GM21619 (cell line): ENCODE measurements at regions not wholly inside any gene's neighbourhood (a gene's known extent, or its start where the extent isn't known, plus 50 kb on each side); places are given as distances from the start of the nearest gene placed in this dataset.
"Not testable (repeated sequence)": the region's sequence is repeated elsewhere in the genome, so short reads cannot be mapped to it uniquely, and the experiment has no call there.

Experiments
- ATAC-seq: cut with Tn5 transposase; IDR thresholded peaks from one replicate; pipeline ENCODE4 v1.9.1; 2021; ENCODE audit not compliant: unreplicated experiment

- no peak for ATAC-seq
Measured at GRCh38 chr5:174807471-174807870, 83.1 kb downstream of the MSX2 start.

- no peak for ATAC-seq
Measured at GRCh38 chr5:174806729-174807128, 82.3 kb downstream of the MSX2 start.

GRCh38 chr5:174801798-174802197, 77.4 kb downstream of the MSX2 start:
- no peak for ATAC-seq

- no peak for ATAC-seq
Measured at GRCh38 chr5:174800435-174800834, 76.1 kb downstream of the MSX2 start.

- no peak for ATAC-seq
Measured at GRCh38 chr5:174799121-174799520, 74.7 kb downstream of the MSX2 start.

- ATAC-seq = no peak
Measured at GRCh38 chr5:174798551-174798951, 74.2 kb downstream of the MSX2 start.

- ATAC-seq = no peak
Measured at GRCh38 chr5:174796711-174797192, 72.4 kb downstream of the MSX2 start.

- ATAC-seq = no peak
Measured at GRCh38 chr5:174794931-174795672, 70.7 kb downstream of the MSX2 start.

- ATAC-seq = peak; percentile 79
Measured at GRCh38 chr5:174793684-174794328, 69.4 kb downstream of the MSX2 start.

GRCh38 chr5:174793076-174793475, 68.7 kb downstream of the MSX2 start:
- ATAC-seq = no peak

- ATAC-seq = not testable (repeated sequence)
Measured at GRCh38 chr5:174792265-174792664, 67.9 kb downstream of the MSX2 start.

GRCh38 chr5:174790906-174791305, 66.5 kb downstream of the MSX2 start:
- ATAC-seq = no peak

- ATAC-seq = no peak
Measured at GRCh38 chr5:174789596-174789995, 65.2 kb downstream of the MSX2 start.

- no peak for ATAC-seq
Measured at GRCh38 chr5:174785120-174785680, 60.8 kb downstream of the MSX2 start.
